ENCODE measurements at regions not wholly inside any gene's neighbourhood (a gene's known extent, or its start where the extent isn't known, plus 50 kb on each side); places are given as distances from the start of the nearest gene placed in this dataset.
"Not testable (repeated sequence)": the region's sequence is repeated elsewhere in the genome, so short reads cannot be mapped to it uniquely, and the experiment has no call there.

GRCh38 chr5:87536365-87536764 lies 123.6 kb upstream of the CCNH start:
- H3K27me3 Mint-ChIP-seq, result no peaks in the 10 kb centered on the region
- no peaks in the 10 kb centered on the region for H3K9me3 Mint-ChIP-seq
- no peak for ATAC-seq
- H3K4me3 Mint-ChIP-seq, result no peak overlapping the region
- H3K27ac Mint-ChIP-seq, result no peak overlapping the region
- no peaks in the 10 kb centered on the region for H3K36me3 Mint-ChIP-seq
- H3K4me1 Mint-ChIP-seq, result no peaks in the 10 kb centered on the region

- ATAC-seq, result no peak
Measured at GRCh38 chr5:87535706-87536105, 123.0 kb upstream of the CCNH start.

GRCh38 chr5:87529486-87530076 lies 116.9 kb upstream of the CCNH start:
- no peaks in the 10 kb centered on the region for H3K4me1 Mint-ChIP-seq
- no peak overlapping the region for H3K4me3 Mint-ChIP-seq
- H3K27me3 Mint-ChIP-seq, result no peaks in the 10 kb centered on the region
- H3K36me3 Mint-ChIP-seq, result no peaks in the 10 kb centered on the region
- no peak overlapping the region for H3K27ac Mint-ChIP-seq
- ATAC-seq, result no peak
- H3K9me3 Mint-ChIP-seq, result no peaks in the 10 kb centered on the region

More at GRCh38 chr5:87535706-87536105, 123.0 kb upstream of the CCNH start:
- H3K4me1 Mint-ChIP-seq, result no peaks in the 10 kb centered on the region
- no peak overlapping the region for H3K4me3 Mint-ChIP-seq
- H3K9me3 Mint-ChIP-seq, result no peaks in the 10 kb centered on the region
- no peaks in the 10 kb centered on the region for H3K27me3 Mint-ChIP-seq
- no peak overlapping the region for H3K27ac Mint-ChIP-seq
- no peaks in the 10 kb centered on the region for H3K36me3 Mint-ChIP-seq

GRCh38 chr5:87526131-87526530 lies 113.4 kb upstream of the CCNH start:
- no peak overlapping the region for H3K4me3 Mint-ChIP-seq
- H3K36me3 Mint-ChIP-seq, result no peaks in the 10 kb centered on the region
- H3K27ac Mint-ChIP-seq, result no peak overlapping the region
- no peaks in the 10 kb centered on the region for H3K4me1 Mint-ChIP-seq
- H3K27me3 Mint-ChIP-seq, result no peaks in the 10 kb centered on the region
- H3K9me3 Mint-ChIP-seq, result no peaks in the 10 kb centered on the region
- ATAC-seq, result no peak

GRCh38 chr5:87524217-87524616 lies 111.5 kb upstream of the CCNH start:
- Mint-ChIP-seq H3K27ac (no peak overlapping the region), H3K27me3 (no peaks in the 10 kb centered on the region), H3K36me3 (no peaks in the 10 kb centered on the region), H3K4me3 (no peak overlapping the region), H3K4me1 (no peaks in the 10 kb centered on the region), H3K9me3 (no peaks in the 10 kb centered on the region)
- ATAC-seq, result no peak

- ATAC-seq, H3K4me3 Mint-ChIP-seq, H3K27me3 Mint-ChIP-seq, H3K36me3 Mint-ChIP-seq, H3K27ac Mint-ChIP-seq, H3K4me1 Mint-ChIP-seq, H3K9me3 Mint-ChIP-seq: not testable (repeated sequence)
Measured at GRCh38 chr5:87511778-87512177, 99.0 kb upstream of the CCNH start.

GRCh38 chr5:87503004-87503403 lies 90.3 kb upstream of the CCNH start:
- no peaks in the 10 kb centered on the region for H3K4me1 Mint-ChIP-seq
- H3K27ac Mint-ChIP-seq, result no peak overlapping the region
- ATAC-seq, result no peak
- H3K4me3 Mint-ChIP-seq, result no peak overlapping the region
- H3K9me3 Mint-ChIP-seq, result no peaks in the 10 kb centered on the region
- no peaks in the 10 kb centered on the region for H3K36me3 Mint-ChIP-seq
- no peaks in the 10 kb centered on the region for H3K27me3 Mint-ChIP-seq

GRCh38 chr5:87499478-87500410 lies 87.0 kb upstream of the CCNH start:
- peak; percentile 39 for ATAC-seq
- no peaks in the 10 kb centered on the region for H3K36me3 Mint-ChIP-seq

More at GRCh38 chr5:87499478-87500410, 87.0 kb upstream of the CCNH start:
- H3K4me1 Mint-ChIP-seq, result no peaks in the 10 kb centered on the region
- H3K27ac Mint-ChIP-seq, result no peak overlapping the region
- H3K9me3 Mint-ChIP-seq, result peaks cover 10% of the 10 kb centered on the region
- H3K27me3 Mint-ChIP-seq, result no peaks in the 10 kb centered on the region
- no peak overlapping the region for H3K4me3 Mint-ChIP-seq
